ENCODE measurements at regions not wholly inside any gene's neighbourhood (a gene's known extent, or its start where the extent isn't known, plus 50 kb on each side); places are given as distances from the start of the nearest gene placed in this dataset.

DNA sequence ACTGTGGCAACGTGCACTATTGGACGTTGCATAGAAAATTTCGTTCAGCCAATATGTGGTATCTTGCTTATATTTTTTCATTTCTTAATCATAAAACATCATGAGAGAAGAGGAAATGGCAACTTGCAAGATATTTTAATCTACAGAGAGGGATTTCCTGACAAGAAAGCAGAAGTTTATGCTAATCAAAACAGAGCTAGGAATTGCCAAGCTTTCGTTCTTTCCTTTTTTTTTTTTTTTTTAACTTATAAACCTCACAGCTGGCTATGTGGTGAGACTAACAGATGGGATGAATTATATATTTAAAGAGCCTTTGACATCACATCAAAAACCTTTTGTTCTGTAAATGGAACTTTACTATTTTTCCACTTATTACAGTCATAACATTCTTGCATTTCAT lies 1136.9 kb upstream of the TMEFF2 start:
- TF ChIP-seq, protein P1, sequence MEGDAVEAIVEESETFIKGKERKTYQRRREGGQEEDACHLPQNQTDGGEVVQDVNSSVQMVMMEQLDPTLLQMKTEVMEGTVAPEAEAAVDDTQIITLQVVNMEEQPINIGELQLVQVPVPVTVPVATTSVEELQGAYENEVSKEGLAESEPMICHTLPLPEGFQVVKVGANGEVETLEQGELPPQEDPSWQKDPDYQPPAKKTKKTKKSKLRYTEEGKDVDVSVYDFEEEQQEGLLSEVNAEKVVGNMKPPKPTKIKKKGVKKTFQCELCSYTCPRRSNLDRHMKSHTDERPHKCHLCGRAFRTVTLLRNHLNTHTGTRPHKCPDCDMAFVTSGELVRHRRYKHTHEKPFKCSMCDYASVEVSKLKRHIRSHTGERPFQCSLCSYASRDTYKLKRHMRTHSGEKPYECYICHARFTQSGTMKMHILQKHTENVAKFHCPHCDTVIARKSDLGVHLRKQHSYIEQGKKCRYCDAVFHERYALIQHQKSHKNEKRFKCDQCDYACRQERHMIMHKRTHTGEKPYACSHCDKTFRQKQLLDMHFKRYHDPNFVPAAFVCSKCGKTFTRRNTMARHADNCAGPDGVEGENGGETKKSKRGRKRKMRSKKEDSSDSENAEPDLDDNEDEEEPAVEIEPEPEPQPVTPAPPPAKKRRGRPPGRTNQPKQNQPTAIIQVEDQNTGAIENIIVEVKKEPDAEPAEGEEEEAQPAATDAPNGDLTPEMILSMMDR (IDR thresholded peaks at IDR 0.05) = no peak
- no peaks in the 10 kb centered on the region for H3K36me3 Mint-ChIP-seq (ENCODE audit: low read depth)
- DNase-seq = no peak

DNA sequence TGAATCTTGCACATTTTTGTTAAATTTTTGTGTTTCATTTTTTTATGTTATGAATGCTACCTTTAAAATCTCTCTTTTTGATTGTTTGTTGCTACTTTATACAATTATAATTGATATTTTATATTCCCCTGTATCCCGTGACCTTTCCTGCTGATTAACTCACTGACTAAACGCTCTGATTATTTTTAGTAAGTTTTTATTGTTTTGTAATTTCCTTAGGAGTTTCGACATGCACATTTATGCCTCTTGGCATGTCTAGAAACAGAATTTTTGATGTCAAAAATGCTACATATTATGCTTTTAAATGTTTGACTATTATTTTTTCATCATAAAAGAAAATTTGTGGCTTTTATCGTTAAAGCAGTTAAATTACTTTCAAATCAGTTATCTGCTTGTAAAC lies 1131.6 kb upstream of the TMEFF2 start:
- Mint-ChIP-seq H3K4me1 (no peaks in the 10 kb centered on the region), H3K9me3 (no peaks in the 10 kb centered on the region)

More for the DNA sequence above, 1136.9 kb upstream of the TMEFF2 start:
- no peaks in the 10 kb centered on the region for H3K4me1 Mint-ChIP-seq
- no peak overlapping the region for H3K4me3 Mint-ChIP-seq
- no peak overlapping the region for H3K27ac Mint-ChIP-seq
- H3K27me3 Mint-ChIP-seq (ENCODE audit: low read depth, poor library complexity) = no peaks in the 10 kb centered on the region
- H3K9me3 Mint-ChIP-seq = no peaks in the 10 kb centered on the region

DNA sequence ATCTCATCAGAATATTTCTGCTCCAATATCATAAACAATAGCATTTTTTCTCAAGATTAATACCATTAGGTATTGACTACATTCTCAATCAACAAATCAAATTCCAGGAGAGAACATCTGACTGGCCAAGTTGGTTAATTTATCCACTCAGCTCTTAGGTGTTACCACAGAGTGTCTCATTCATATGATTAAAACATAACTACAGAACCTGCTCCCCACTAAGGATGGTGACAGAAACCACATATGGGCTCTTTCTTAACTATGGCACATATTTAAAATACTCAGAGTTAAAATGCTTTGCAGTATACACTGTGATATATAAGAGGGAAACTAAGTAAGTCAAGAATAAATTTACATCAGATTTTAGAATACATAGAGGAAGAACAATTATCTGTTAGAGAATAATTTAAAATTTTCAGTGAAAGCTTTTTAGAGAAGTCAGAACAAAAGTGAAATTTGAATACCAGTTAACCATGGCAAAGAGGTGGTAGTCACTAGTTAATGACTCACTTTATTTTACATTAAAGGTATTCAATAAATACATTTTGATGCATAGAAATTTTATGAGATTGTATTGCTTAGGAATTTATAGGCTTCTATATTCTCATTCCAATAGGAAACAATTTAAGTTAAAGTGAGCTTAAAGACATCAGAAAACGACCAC lies 1120.8 kb upstream of the TMEFF2 start:
- H3K4me1 Mint-ChIP-seq = peaks cover 10% of the 10 kb centered on the region
- H3K4me3 Mint-ChIP-seq = no peak overlapping the region
- TF ChIP-seq, protein P1 (IDR thresholded peaks at IDR 0.05) = no peak
- H3K27ac Mint-ChIP-seq = no peak overlapping the region
- H3K36me3 Mint-ChIP-seq (ENCODE audit: low read depth) = no peaks in the 10 kb centered on the region
- peaks cover 4% of the 10 kb centered on the region for H3K27me3 Mint-ChIP-seq (ENCODE audit: low read depth, poor library complexity)
- DNase-seq = no peak
- no peaks in the 10 kb centered on the region for H3K9me3 Mint-ChIP-seq

More for the DNA sequence above, 1131.6 kb upstream of the TMEFF2 start:
- no peaks in the 10 kb centered on the region for H3K27me3 Mint-ChIP-seq (ENCODE audit: low read depth, poor library complexity)
- no peak for DNase-seq
- H3K27ac Mint-ChIP-seq = no peak overlapping the region
- no peaks in the 10 kb centered on the region for H3K36me3 Mint-ChIP-seq (ENCODE audit: low read depth)
- TF ChIP-seq, protein P1 (IDR thresholded peaks at IDR 0.05) = no peak
- no peak overlapping the region for H3K4me3 Mint-ChIP-seq

DNA sequence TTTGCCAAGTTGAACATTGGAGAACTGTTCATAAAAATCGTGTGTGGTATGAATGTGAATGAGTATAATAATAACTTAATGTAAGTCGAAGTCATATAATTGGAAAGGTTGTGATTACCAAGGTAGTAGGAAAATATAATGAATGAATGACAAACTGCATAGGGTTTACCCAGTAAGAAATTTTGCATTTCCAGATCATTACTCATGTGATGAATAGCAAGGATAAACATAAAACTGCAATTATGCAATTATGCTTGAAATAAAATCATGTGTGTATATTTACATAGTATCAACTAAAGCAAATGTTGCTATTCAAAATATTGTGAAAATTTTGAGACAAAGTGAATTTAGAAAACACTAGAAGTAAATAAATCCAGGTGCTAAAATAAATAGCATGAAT lies 1108.7 kb upstream of the TMEFF2 start:
- H3K4me1 Mint-ChIP-seq = no peaks in the 10 kb centered on the region
- no peaks in the 10 kb centered on the region for H3K36me3 Mint-ChIP-seq (ENCODE audit: low read depth)
- no peak overlapping the region for H3K27ac Mint-ChIP-seq
- DNase-seq = no peak
- H3K4me3 Mint-ChIP-seq = no peak overlapping the region
- no peaks in the 10 kb centered on the region for H3K27me3 Mint-ChIP-seq (ENCODE audit: low read depth, poor library complexity)
- H3K9me3 Mint-ChIP-seq = no peaks in the 10 kb centered on the region
- TF ChIP-seq, protein P1 (IDR thresholded peaks at IDR 0.05) = no peak

DNA sequence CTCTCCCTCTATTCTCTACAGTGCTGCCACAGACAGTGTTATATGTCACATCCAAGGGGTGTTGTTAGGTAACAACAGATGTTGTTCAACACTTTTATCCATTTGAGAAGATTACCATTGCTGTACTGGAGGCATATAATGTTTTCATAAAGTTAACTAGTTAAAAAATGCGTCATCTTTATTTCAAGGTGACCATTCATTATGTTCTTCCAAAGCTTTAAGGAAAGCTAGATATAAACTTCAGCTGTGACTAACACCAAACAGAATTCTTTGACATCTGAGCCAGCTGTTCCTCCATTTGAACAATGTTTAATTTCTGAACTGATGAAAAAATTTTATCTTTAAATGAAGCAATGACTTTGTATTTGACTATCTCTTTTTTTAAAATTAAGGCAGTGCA lies 1099.6 kb upstream of the TMEFF2 start:
- Mint-ChIP-seq H3K4me3 (no peak overlapping the region), H3K9me3 (no peaks in the 10 kb centered on the region), H3K4me1 (no peaks in the 10 kb centered on the region), H3K27ac (no peak overlapping the region), H3K27me3 (ENCODE audit: low read depth, poor library complexity) (no peaks in the 10 kb centered on the region), H3K36me3 (ENCODE audit: low read depth) (no peaks in the 10 kb centered on the region)
- TF ChIP-seq, protein P1 (IDR thresholded peaks at IDR 0.05) = no peak
- DNase-seq = no peak

DNA sequence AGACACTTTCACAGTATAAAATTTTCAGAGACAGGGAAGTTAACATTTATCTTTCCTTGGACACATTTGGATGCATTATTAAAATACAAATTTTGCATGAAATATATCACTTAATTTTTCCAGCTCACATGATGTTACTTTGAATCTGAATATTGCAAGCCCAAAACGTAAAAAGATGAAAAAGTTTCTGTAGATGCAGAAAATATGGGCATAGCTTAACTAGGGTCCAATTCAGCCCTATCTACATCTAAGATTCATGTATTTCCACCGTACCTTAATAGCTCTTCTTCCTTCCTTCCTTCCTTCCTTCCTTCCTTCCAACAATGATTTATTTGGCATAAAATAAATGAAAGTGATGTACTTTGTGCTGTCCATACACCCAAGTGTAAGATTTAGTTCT lies 1084.6 kb upstream of the TMEFF2 start:
- Mint-ChIP-seq H3K4me1 (peaks cover 7% of the 10 kb centered on the region), H3K36me3 (ENCODE audit: low read depth) (no peaks in the 10 kb centered on the region), H3K27me3 (ENCODE audit: low read depth, poor library complexity) (no peaks in the 10 kb centered on the region), H3K9me3 (no peaks in the 10 kb centered on the region), H3K27ac (no peak overlapping the region), H3K4me3 (no peak overlapping the region)
- DNase-seq = no peak
- TF ChIP-seq, protein P1 (IDR thresholded peaks at IDR 0.05) = no peak
